ENCODE measurements at regions not wholly inside any gene's neighbourhood (a gene's known extent, or its start where the extent isn't known, plus 50 kb on each side); places are given as distances from the start of the nearest gene placed in this dataset.

DNA sequence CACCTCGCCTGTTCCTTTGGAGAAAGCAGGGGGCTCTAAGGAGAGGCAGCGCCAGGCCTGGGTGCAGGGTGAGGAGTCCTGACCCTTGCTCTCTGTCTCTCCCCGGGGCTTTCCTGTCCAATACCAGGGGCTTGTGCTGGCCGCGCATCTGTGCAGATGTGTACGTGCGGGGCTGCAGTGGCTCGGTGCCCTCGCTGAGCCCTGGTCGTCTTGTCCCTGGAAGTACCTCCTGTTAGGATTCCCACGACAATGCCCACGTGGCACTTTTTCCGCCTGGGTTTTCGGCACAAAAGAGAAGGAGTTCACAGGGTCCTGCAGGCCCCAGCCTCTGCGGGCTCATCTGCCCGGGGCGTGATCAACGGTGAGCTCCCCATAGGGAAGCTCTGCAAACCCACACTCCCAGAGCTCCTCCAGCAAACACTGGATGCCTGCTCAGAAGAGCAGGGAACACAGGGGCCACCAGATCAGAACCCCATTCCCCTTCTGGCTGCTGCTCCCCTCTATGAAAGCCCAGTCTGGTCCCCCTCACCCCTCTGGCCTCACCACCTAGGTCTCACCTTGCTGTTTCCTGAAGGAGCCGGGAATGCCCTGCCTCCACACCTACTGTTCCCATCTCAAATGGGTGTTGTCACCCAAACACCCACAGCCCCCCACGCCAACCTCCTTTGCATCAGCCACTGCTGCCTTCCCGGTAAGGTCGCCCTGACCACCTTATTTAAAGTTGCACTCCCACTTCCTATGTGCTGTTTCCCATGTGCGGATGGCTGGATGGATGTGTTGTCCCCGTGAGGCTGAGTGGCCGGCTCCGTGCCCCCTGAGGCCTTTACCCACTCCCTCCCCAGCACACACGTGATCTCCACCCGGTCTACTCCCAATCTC, 62.6 kb upstream of the PRR20G start:
- no peak overlapping the region for H3K4me3 ChIP-seq (ENCODE audit: low read depth, poor library complexity, severe bottlenecking)
- intact Hi-C loops (cut with DNase I; ENCODE audit: low total_unique reads): no loop called here
- no peak for DNase-seq (ENCODE audit: low spot score in 2 of 2)
- WGBS, 2 donors: 75 to 82% methylated on average over 21 to 24 of the region's 28 CpGs
- no peak for TF ChIP-seq POLR2A (IDR thresholded peaks at IDR 0.05)
- TF ChIP-seq, protein P1, sequence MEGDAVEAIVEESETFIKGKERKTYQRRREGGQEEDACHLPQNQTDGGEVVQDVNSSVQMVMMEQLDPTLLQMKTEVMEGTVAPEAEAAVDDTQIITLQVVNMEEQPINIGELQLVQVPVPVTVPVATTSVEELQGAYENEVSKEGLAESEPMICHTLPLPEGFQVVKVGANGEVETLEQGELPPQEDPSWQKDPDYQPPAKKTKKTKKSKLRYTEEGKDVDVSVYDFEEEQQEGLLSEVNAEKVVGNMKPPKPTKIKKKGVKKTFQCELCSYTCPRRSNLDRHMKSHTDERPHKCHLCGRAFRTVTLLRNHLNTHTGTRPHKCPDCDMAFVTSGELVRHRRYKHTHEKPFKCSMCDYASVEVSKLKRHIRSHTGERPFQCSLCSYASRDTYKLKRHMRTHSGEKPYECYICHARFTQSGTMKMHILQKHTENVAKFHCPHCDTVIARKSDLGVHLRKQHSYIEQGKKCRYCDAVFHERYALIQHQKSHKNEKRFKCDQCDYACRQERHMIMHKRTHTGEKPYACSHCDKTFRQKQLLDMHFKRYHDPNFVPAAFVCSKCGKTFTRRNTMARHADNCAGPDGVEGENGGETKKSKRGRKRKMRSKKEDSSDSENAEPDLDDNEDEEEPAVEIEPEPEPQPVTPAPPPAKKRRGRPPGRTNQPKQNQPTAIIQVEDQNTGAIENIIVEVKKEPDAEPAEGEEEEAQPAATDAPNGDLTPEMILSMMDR (IDR thresholded peaks at IDR 0.05): no peak

DNA sequence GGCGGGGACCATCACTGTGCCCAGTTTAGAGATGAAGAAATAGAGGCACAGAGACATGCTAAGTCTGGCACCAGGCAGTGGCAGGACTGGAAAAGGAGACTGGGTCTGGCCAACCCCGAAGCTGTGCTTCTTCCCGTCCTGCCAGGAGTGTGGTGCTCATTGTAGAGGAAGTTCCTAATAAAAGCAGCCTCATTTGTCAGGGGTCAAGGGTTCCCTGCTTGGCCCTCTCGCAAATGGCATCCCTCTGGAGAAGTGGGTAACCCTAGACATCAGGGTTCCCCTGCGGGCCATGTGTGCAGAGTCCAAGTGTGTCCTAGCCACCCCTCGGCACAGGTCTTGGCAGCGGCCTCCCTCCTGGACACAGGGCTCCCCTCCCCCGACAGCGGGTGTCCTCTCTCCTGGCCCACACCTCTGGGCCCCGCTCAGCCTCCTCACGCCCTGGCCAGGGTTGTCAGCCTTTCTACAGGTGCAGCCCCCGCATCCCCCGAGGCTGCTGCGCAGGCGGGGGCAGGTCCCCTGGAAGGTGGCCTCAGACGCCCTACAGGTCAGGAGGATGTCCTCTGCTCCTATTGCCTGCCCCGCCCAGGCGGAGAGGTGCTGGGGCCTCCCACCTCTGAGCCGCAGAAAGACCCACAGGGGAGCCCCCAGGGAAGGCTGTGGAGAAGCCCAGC, 61.8 kb upstream of the PRR20G start:
- WGBS, 2 donors: 66 to 73% methylated on average over 12 to 17 of the region's 19 CpGs
- no peak for DNase-seq (ENCODE audit: low spot score in 2 of 2)
- TF ChIP-seq, protein P1 (IDR thresholded peaks at IDR 0.05): no peak
- TF ChIP-seq POLR2A (IDR thresholded peaks at IDR 0.05): no peak
- H3K4me3 ChIP-seq (ENCODE audit: low read depth, poor library complexity, severe bottlenecking): no peak overlapping the region
- intact Hi-C loops (cut with DNase I; ENCODE audit: low total_unique reads): no loop called here

DNA sequence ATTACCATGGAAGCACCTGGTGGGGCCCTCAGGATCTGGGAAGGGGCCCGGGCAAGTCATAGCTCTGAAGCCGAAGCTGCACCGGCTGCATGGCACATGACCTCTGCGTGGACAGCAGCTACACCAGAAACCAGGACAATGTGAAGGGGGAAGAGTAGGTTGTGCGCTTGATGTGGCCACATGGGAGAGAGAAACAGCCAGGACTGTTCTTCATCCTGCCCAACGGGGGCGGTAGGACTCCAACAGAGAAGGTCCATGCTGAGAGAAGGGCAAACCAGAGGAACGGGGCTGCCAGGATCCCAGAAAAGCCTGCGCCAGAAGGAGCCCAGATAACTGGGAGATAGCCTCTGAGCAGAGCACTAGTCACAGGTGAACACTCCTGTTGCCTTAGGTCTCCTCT, 54.9 kb upstream of the PRR20G start:
- no peak overlapping the region for H3K4me3 ChIP-seq (ENCODE audit: low read depth, poor library complexity, severe bottlenecking)
- no peak for TF ChIP-seq POLR2A (IDR thresholded peaks at IDR 0.05)
- TF ChIP-seq, protein P1 (IDR thresholded peaks at IDR 0.05): no peak
- no peak for DNase-seq (ENCODE audit: low spot score in 2 of 2)
- WGBS, 2 donors: 58 to 61% methylated on average over 9 of the region's 9 CpGs
- intact Hi-C loops (cut with DNase I; ENCODE audit: low total_unique reads): no loop called here

DNA sequence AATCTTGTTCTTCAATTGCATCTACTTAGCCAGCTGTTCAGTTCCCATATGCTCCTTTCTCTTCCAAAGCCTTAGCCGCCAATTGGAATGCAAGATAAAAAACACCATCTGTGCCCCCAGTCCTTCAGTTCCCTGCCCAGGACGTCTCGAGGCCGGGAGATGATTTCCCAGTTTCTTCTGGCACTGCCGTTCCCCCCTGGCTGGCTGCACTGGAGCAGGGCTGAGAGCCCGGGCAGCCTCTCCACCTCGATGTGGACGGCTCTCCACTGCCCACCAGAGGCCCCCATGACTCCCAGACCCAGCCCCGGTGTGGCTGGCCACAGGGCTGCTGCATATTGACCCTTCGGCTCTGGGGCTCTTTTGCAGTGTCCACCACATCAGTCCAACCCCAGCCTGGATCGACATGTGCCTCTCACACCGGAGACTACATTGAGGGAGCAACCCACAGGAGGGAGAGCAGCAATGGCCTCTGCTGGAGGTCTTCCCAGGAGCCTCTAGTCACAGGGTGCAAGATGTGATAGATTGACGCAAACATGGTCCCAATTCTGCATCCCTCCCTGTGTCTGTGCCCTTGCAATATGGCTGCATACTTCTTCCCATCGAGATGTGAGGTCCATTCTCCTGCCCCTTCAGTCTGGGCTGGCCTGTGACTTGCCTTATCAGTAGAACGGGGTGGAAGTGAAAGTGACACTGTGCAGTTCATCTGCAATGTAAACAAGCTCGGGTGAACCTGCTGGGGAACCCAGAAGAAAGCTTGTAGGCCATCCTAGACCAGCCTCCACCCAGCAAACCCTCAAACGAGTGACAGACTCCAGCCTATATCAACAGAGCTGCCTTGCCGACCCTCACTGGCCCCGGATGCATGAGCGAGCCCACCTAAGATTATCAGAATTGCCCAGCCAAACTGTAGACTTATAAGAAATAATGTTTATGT, 52.3 kb upstream of the PRR20G start:
- 58 to 62% methylated on average over 18 to 20 of the region's 20 CpGs for WGBS, 2 donors
- intact Hi-C loops (cut with DNase I; ENCODE audit: low total_unique reads): no loop called here
- peak in 1 of 2 donors; percentile 57 for DNase-seq (ENCODE audit: low spot score in 2 of 2)
- no peak overlapping the region for H3K4me3 ChIP-seq (ENCODE audit: low read depth, poor library complexity, severe bottlenecking)
- TF ChIP-seq POLR2A (IDR thresholded peaks at IDR 0.05): no peak
- TF ChIP-seq, protein P1 (IDR thresholded peaks at IDR 0.05): no peak

DNA sequence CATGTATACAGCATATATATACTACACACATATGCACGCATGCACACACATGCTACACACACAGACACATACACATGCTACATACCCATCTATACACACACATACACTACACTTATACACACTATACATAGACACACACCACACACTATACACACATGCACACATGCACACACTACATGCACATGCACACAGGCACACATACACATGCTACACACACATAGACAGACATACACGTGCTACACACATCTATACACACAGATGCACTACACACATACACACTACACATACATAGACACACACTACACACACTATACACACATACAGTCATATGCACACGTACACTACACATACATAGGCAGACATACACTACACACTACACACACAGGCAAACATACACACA, 51.2 kb upstream of the PRR20G start:
- 82 to 89% methylated on average over 3 of the region's 3 CpGs for WGBS, 2 donors
- TF ChIP-seq, protein P1 (IDR thresholded peaks at IDR 0.05): no peak
- no peak for TF ChIP-seq POLR2A (IDR thresholded peaks at IDR 0.05)
- DNase-seq (ENCODE audit: low spot score in 2 of 2): no peak
- intact Hi-C loops (cut with DNase I; ENCODE audit: low total_unique reads): no loop called here
- no peak overlapping the region for H3K4me3 ChIP-seq (ENCODE audit: low read depth, poor library complexity, severe bottlenecking)
